Glutamatergic neuron (in vitro differentiated cells): ENCODE measurements at regions not wholly inside any gene's neighbourhood (a gene's known extent, or its start where the extent isn't known, plus 50 kb on each side); places are given as distances from the start of the nearest gene placed in this dataset.
"Not testable (repeated sequence)": the region's sequence is repeated elsewhere in the genome, so short reads cannot be mapped to it uniquely, and the experiment has no call there.

ENCODE experiments used
- DNase-seq: peaks from one replicate; pipeline ENCODE4 v3.0.0; 2022
- H3K27ac Mint-ChIP-seq: one replicate; pipeline ENCODE4 v1.8.0; 2020; ENCODE audit warnings: mild to moderate bottlenecking, mixed read lengths, inconsistent platforms; ENCODE audit not compliant: unreplicated experiment
- H3K27me3 Mint-ChIP-seq: one replicate; pipeline ENCODE4 v1.8.0; 2020; ENCODE audit warnings: mild to moderate bottlenecking, moderate library complexity, mixed read lengths, inconsistent platforms; ENCODE audit not compliant: unreplicated experiment
- H3K36me3 Mint-ChIP-seq: one replicate; pipeline ENCODE4 v1.8.0; 2020; ENCODE audit warnings: mild to moderate bottlenecking, mixed read lengths, inconsistent platforms; ENCODE audit not compliant: unreplicated experiment
- H3K4me1 Mint-ChIP-seq: one replicate; pipeline ENCODE4 v1.8.0; 2020; ENCODE audit warnings: mild to moderate bottlenecking, low read depth, mixed read lengths, inconsistent platforms; ENCODE audit not compliant: unreplicated experiment
- H3K4me3 Mint-ChIP-seq: one replicate; pipeline ENCODE4 v1.8.0; 2020; ENCODE audit warnings: mild to moderate bottlenecking, mixed read lengths, inconsistent platforms; ENCODE audit not compliant: unreplicated experiment
- H3K9me3 Mint-ChIP-seq: one replicate; pipeline ENCODE4 v1.8.0; 2020; ENCODE audit warnings: mild to moderate bottlenecking, moderate library complexity, mixed read lengths, inconsistent platforms; ENCODE audit not compliant: unreplicated experiment
- TF ChIP-seq, protein P1 (sequence below): fragments of 200-600 bp; sonication (generic); IDR thresholded peaks from one replicate; pipeline ENCODE4 v1.5.0; 2021; ENCODE audit not compliant: partially characterized antibody, unreplicated experiment

- TF ChIP-seq, protein P1, sequence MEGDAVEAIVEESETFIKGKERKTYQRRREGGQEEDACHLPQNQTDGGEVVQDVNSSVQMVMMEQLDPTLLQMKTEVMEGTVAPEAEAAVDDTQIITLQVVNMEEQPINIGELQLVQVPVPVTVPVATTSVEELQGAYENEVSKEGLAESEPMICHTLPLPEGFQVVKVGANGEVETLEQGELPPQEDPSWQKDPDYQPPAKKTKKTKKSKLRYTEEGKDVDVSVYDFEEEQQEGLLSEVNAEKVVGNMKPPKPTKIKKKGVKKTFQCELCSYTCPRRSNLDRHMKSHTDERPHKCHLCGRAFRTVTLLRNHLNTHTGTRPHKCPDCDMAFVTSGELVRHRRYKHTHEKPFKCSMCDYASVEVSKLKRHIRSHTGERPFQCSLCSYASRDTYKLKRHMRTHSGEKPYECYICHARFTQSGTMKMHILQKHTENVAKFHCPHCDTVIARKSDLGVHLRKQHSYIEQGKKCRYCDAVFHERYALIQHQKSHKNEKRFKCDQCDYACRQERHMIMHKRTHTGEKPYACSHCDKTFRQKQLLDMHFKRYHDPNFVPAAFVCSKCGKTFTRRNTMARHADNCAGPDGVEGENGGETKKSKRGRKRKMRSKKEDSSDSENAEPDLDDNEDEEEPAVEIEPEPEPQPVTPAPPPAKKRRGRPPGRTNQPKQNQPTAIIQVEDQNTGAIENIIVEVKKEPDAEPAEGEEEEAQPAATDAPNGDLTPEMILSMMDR: no peak
- Mint-ChIP-seq H3K27me3 (peaks cover 4% of the 10 kb centered on the region), H3K27ac (no peak overlapping the region), H3K4me3 (no peak overlapping the region), H3K4me1 (no peaks in the 10 kb centered on the region), H3K36me3 (no peaks in the 10 kb centered on the region), H3K9me3 (no peaks in the 10 kb centered on the region)
- DNase-seq: no peak
Observed at GRCh38 chr4:127518046-127518445, 114.7 kb upstream of the INTU start.

GRCh38 chr4:127521463-127521862 lies 111.3 kb upstream of the INTU start:
- Mint-ChIP-seq H3K36me3 (no peaks in the 10 kb centered on the region), H3K27ac (no peak overlapping the region), H3K27me3 (peaks cover 4% of the 10 kb centered on the region)

GRCh38 chr4:127523369-127523768 lies 109.4 kb upstream of the INTU start:
- Mint-ChIP-seq H3K27ac (no peak overlapping the region), H3K36me3 (no peaks in the 10 kb centered on the region), H3K4me3 (no peak overlapping the region), H3K27me3 (no peaks in the 10 kb centered on the region), H3K9me3 (no peaks in the 10 kb centered on the region), H3K4me1 (no peaks in the 10 kb centered on the region)
- DNase-seq: no peak
- TF ChIP-seq, protein P1: no peak

More at GRCh38 chr4:127521463-127521862, 111.3 kb upstream of the INTU start:
- H3K9me3 Mint-ChIP-seq: no peaks in the 10 kb centered on the region
- no peak overlapping the region for H3K4me3 Mint-ChIP-seq
- DNase-seq: no peak
- TF ChIP-seq, protein P1: no peak
- H3K4me1 Mint-ChIP-seq: no peaks in the 10 kb centered on the region

DNA sequence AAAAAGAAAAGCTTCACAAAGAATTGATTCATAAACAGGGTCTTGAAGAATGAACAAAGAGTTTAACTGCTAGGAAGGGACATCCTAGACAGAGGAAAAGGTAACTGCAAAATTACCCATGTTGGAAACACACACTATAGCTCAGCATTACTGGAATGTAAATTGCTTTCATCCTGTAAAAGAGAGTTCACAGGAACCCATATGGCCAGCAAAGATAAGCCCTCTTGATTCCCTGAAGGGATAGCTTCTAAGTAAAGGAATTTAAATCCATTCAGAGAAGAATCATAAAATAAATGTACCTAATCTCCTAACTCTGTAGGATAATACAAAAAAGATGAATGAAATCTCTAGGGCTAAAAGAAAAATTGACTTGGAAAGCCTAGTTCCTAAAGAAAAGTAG lies 107.1 kb upstream of the INTU start:
- no peak for DNase-seq
- Mint-ChIP-seq H3K4me3 (no peak overlapping the region), H3K36me3 (no peaks in the 10 kb centered on the region), H3K27me3 (no peaks in the 10 kb centered on the region), H3K4me1 (no peaks in the 10 kb centered on the region), H3K27ac (no peak overlapping the region), H3K9me3 (no peaks in the 10 kb centered on the region)
- TF ChIP-seq, protein P1: no peak

GRCh38 chr4:127528302-127528701 lies 104.5 kb upstream of the INTU start:
- Mint-ChIP-seq H3K4me3 (no peak overlapping the region), H3K9me3 (no peaks in the 10 kb centered on the region), H3K36me3 (no peaks in the 10 kb centered on the region), H3K27me3 (no peaks in the 10 kb centered on the region), H3K27ac (no peak overlapping the region), H3K4me1 (no peaks in the 10 kb centered on the region)
- TF ChIP-seq, protein P1: no peak
- no peak for DNase-seq

DNA sequence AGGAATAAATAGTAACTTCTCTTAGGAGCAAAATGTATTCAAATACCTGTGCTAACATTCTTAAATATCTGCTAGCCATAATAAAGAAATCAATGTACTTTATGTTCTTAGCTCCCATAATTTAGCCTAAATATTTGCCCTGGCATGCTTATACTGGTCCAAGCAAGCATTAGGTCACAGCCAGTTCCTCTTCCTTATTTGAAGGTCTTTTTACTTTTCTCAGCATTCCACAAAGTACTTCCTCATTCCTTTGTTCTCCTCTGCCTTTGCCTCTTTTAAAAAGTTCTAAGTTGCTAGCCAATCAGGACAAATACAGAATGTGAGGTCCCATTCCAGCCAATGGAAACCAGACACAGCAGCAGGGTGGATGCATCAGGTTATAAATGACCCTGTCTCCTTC lies 102.9 kb upstream of the INTU start:
- not testable (repeated sequence) for H3K4me3 Mint-ChIP-seq, H3K9me3 Mint-ChIP-seq, H3K36me3 Mint-ChIP-seq, H3K4me1 Mint-ChIP-seq, H3K27ac Mint-ChIP-seq, DNase-seq, H3K27me3 Mint-ChIP-seq
